Natural killer cell (primary cell): ENCODE measurements at regions not wholly inside any gene's neighbourhood (a gene's known extent, or its start where the extent isn't known, plus 50 kb on each side); places are given as distances from the start of the nearest gene placed in this dataset.

Experiments used
- ATAC-seq, 3 donors: fragments of 150-1000 bp in 2 of 3; fragments of 200-7000 bp in 1 of 3; cut with Tn5 transposase; 1 replicate in 1 of 3; 2 replicates in 2 of 3; pipeline ENCODE4 v1.10.0; 2021; ENCODE audit warnings: mild to moderate bottlenecking in 2 of 3, moderate library complexity in 2 of 3
- DNase-seq, 2 donors: peaks; one replicate each; pipeline versions ENCODE4 v3.0.0 to v3.0.0-alpha.2; 2013 to 2021; ENCODE audit warnings: mixed read lengths in 1 of 2
- H3K27ac ChIP-seq: one replicate; pipeline ENCODE4 v1.5.1; 2013; ENCODE audit warnings: mild to moderate bottlenecking, low read length
- H3K27me3 ChIP-seq: one replicate; pipeline ENCODE4 v1.6.1; 2013; ENCODE audit warnings: low read length; ENCODE audit not compliant: control insufficient read depth, insufficient read depth
- H3K36me3 ChIP-seq: one replicate; pipeline ENCODE4 v1.6.1; 2013; ENCODE audit warnings: low read length; ENCODE audit not compliant: control insufficient read depth, insufficient read depth
- H3K4me1 ChIP-seq: one replicate; pipeline ENCODE4 v1.6.1; 2013; ENCODE audit warnings: low read length; ENCODE audit not compliant: control insufficient read depth, insufficient read depth
- H3K4me3 ChIP-seq: one replicate; pipeline ENCODE4 v1.5.1; 2013; ENCODE audit warnings: low read length
- H3K9me3 ChIP-seq: one replicate; pipeline ENCODE4 v1.6.1; 2013; ENCODE audit warnings: low read length; ENCODE audit not compliant: control insufficient read depth, insufficient read depth
- H3K27ac Mint-ChIP-seq, 2 donors: one replicate each; pipeline ENCODE4 v1.8.0; 2022; ENCODE audit warnings: mild to moderate bottlenecking in 2 of 2, mixed read lengths in 2 of 2, moderate library complexity in 1 of 2
- H3K27me3 Mint-ChIP-seq, 2 donors: one replicate each; pipeline ENCODE4 v1.8.0; 2022; ENCODE audit warnings: low read depth in 2 of 2, mixed read lengths in 2 of 2
- H3K36me3 Mint-ChIP-seq: one replicate; pipeline ENCODE4 v1.8.0; 2022; ENCODE audit warnings: mixed read lengths
- H3K4me1 Mint-ChIP-seq, 2 donors: one replicate each; pipeline ENCODE4 v1.8.0; 2022; ENCODE audit warnings: mixed read lengths in 2 of 2
- H3K4me3 Mint-ChIP-seq: one replicate; pipeline ENCODE4 v1.8.0; 2022; ENCODE audit warnings: mild to moderate bottlenecking, moderate library complexity, mixed read lengths
- H3K9me3 Mint-ChIP-seq, 2 donors: one replicate each; pipeline ENCODE4 v1.8.0; 2022; ENCODE audit warnings: mixed read lengths in 2 of 2
- whole genome bisulfite sequencing: methylation state at CpG from one replicate; pipeline ENCODE4 v1.1.7; 2013; ENCODE audit warnings: missing lambda C conversion rate; ENCODE audit not compliant: insufficient coverage; 5-methylcytosine and 5-hydroxymethylcytosine counted together
- intact Hi-C: fragments of 100-400 bp; cut with micrococcal nuclease; formaldehyde crosslinking; loops from one replicate; pipeline ENCODE4 v1.14.2; 2022
- TF ChIP-seq, protein P1 (sequence below): fragments of 200-600 bp; IDR thresholded peaks from one replicate; pipeline ENCODE4 v1.8.0; 2022; ENCODE audit warnings: antibody characterized with exemption

DNA sequence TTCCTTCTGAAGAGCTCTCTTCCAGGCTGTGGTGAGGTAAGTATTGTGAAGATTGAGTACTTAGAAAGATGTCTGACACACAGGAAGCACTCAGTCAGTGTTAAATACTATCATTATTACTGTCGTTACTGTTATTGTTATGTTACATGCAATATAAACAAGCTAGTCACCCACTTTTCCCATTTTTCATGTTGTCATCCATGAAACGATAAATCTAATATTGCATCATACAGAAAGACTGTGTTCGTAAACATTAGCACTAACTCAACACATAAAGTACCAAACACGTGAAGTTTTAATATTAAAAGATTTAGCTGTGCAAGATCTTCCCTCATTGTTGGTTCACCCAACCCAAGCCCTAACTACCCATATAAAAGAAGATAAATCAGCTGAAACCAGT lies 109.2 kb upstream of the NRSN1 start:
- TF ChIP-seq, protein P1, sequence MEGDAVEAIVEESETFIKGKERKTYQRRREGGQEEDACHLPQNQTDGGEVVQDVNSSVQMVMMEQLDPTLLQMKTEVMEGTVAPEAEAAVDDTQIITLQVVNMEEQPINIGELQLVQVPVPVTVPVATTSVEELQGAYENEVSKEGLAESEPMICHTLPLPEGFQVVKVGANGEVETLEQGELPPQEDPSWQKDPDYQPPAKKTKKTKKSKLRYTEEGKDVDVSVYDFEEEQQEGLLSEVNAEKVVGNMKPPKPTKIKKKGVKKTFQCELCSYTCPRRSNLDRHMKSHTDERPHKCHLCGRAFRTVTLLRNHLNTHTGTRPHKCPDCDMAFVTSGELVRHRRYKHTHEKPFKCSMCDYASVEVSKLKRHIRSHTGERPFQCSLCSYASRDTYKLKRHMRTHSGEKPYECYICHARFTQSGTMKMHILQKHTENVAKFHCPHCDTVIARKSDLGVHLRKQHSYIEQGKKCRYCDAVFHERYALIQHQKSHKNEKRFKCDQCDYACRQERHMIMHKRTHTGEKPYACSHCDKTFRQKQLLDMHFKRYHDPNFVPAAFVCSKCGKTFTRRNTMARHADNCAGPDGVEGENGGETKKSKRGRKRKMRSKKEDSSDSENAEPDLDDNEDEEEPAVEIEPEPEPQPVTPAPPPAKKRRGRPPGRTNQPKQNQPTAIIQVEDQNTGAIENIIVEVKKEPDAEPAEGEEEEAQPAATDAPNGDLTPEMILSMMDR: no peak
- 94% methylated on average over 3 of the region's 4 CpGs for WGBS
- Histone ChIP-seq H3K4me1 (no peaks in the 10 kb centered on the region), H3K27me3 (no peaks in the 10 kb centered on the region), H3K4me3 (no peak overlapping the region), H3K36me3 (no peaks in the 10 kb centered on the region), H3K9me3 (no peaks in the 10 kb centered on the region), H3K27ac (no peak overlapping the region)
- Mint-ChIP-seq H3K36me3 (no peaks in the 10 kb centered on the region), H3K9me3 (peaks cover 6 to 11% of the 10 kb centered on the region in 2 donors), H3K27me3 (no peaks in the 10 kb centered on the region), H3K4me1 (no peaks in the 10 kb centered on the region), H3K27ac (no peak overlapping the region), H3K4me3 (no peak overlapping the region)
- ATAC-seq: no peak
- intact Hi-C loops: no loop called here
- no peak for DNase-seq

DNA sequence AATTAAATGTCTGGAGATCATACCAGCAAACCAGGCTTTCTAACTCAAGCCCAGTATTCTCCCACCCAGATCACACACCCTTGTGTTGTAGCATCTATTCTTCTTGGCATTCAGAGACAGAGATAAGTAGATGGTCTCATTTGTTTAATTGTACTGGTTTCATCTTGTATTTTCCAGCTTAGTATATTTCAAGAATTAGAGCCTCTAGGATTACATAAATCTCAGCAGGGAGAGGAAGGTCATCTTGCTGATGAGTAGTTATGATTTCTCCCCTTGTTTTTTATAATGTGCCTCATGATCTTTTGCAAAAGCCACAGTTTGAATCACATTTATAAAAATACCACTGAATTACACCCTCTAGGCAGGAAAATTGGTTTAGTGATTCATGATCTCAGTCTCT lies 106.6 kb upstream of the NRSN1 start:
- Histone ChIP-seq H3K36me3 (no peaks in the 10 kb centered on the region), H3K9me3 (no peaks in the 10 kb centered on the region), H3K4me1 (no peaks in the 10 kb centered on the region), H3K27ac (no peak overlapping the region), H3K4me3 (no peak overlapping the region), H3K27me3 (no peaks in the 10 kb centered on the region)
- H3K36me3 Mint-ChIP-seq: no peaks in the 10 kb centered on the region
- intact Hi-C loops: no loop called here
- H3K4me3 Mint-ChIP-seq: no peak overlapping the region
- DNase-seq: no peak
- H3K4me1 Mint-ChIP-seq: no peaks in the 10 kb centered on the region
- TF ChIP-seq, protein P1: no peak
- peaks cover 3 to 15% of the 10 kb centered on the region in 2 donors for H3K9me3 Mint-ChIP-seq
- H3K27ac Mint-ChIP-seq: no peak overlapping the region
- no peaks in the 10 kb centered on the region for H3K27me3 Mint-ChIP-seq
- ATAC-seq: no peak

DNA sequence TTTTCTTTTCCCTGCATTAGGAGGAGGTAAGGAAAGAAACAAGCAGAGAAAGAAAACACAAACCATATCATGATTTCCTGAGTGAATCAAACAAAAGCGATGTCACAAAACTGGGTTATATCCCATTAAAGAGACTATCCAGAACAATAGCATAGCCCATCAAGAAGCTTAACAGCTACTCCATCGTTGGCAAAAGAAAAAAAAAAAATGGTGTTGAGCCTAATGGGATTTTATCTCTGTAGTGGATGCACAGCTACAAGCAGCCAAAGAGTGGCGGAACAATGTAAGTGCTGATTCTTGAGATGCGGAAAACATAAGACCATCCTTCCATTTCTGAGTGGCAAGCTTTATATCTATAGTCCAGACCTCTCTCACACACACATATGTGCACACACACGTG lies 106.2 kb upstream of the NRSN1 start:
- H3K27me3 ChIP-seq: no peaks in the 10 kb centered on the region
- H3K27ac ChIP-seq: no peak overlapping the region
- Mint-ChIP-seq H3K27me3 (no peaks in the 10 kb centered on the region), H3K4me1 (no peaks in the 10 kb centered on the region), H3K36me3 (no peaks in the 10 kb centered on the region), H3K9me3 (peaks cover 3 to 15% of the 10 kb centered on the region in 2 donors), H3K4me3 (no peak overlapping the region), H3K27ac (no peak overlapping the region)
- H3K4me3 ChIP-seq: no peak overlapping the region
- intact Hi-C loops: no loop called here
- TF ChIP-seq, protein P1: no peak
- DNase-seq (no peak), ATAC-seq (no peak)
- WGBS: 66% methylated on average over 3 of the region's 5 CpGs
- H3K4me1 ChIP-seq: no peaks in the 10 kb centered on the region
- no peaks in the 10 kb centered on the region for H3K9me3 ChIP-seq
- H3K36me3 ChIP-seq: no peaks in the 10 kb centered on the region

DNA sequence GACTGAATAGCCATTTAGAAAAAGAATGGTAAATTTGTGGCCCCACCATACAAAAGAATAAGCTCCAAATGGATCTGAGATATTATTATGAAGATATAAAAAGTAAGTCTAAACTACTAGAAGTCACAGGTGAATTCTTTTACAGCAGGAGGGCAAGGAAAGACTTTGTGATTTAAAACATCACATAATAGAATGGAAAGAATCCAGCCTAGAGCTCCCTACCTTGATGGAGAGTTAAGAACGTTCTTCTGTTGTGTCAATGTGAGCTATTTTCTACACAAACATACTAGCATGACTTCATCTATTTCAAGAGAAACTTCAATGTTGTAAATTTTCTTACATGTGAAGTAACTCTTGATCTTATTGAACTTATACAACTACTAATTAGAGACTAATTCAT lies 100.0 kb upstream of the NRSN1 start:
- H3K36me3 Mint-ChIP-seq: peaks cover 8% of the 10 kb centered on the region
- no peaks in the 10 kb centered on the region for H3K4me1 Mint-ChIP-seq
- WGBS: no CpG with 5 or more reads among the region's 1 CpG
- Histone ChIP-seq H3K27me3 (no peaks in the 10 kb centered on the region), H3K4me3 (no peak overlapping the region), H3K27ac (no peak overlapping the region), H3K9me3 (peaks cover 4% of the 10 kb centered on the region), H3K4me1 (no peaks in the 10 kb centered on the region), H3K36me3 (no peaks in the 10 kb centered on the region)
- peaks cover 8 to 25% of the 10 kb centered on the region in 2 donors for H3K9me3 Mint-ChIP-seq
- H3K27ac Mint-ChIP-seq: no peak overlapping the region
- TF ChIP-seq, protein P1: no peak
- intact Hi-C loops: no loop called here
- no peaks in the 10 kb centered on the region for H3K27me3 Mint-ChIP-seq
- DNase-seq (no peak), ATAC-seq (no peak)
- H3K4me3 Mint-ChIP-seq: no peak overlapping the region
